ENCODE measurements at regions not wholly inside any gene's neighbourhood (a gene's known extent, or its start where the extent isn't known, plus 50 kb on each side); places are given as distances from the start of the nearest gene placed in this dataset.

GRCh38 chr13:40261336-40261735 is 405.1 kb downstream of the FOXO1 start:
- no peak for TF ChIP-seq CTCF (conservative IDR thresholded peaks at IDR 0.05 in 1 of 2, IDR thresholded peaks at IDR 0.05 in 1 of 2; ENCODE audit: low read depth in 1 of 2, low read length in 2 of 2)
- no peak for TF ChIP-seq EZH2 (IDR thresholded peaks at IDR 0.05; ENCODE audit: low read length, missing control alignments)

Measured in fibroblast of lung (primary cell).